Esophagus muscularis mucosa (tissue), 4 donors: ENCODE measurements at regions not wholly inside any gene's neighbourhood (a gene's known extent, or its start where the extent isn't known, plus 50 kb on each side); places are given as distances from the start of the nearest gene placed in this dataset.

Source experiments
- DNase-seq: peaks from one replicate; pipeline ENCODE4 v3.0.0-alpha.2; 2017; ENCODE audit errors: extremely low spot score
- H3K27ac ChIP-seq, 4 donors: fragments of 200-600 bp; sonication (generic); replicated peaks in 1 of 4; 1 replicate in 3 of 4; 2 replicates in 1 of 4; pipeline ENCODE4 v1.5.1; 2016 to 2019; ENCODE audit warnings: mild to moderate bottlenecking in 1 of 4
- H3K27me3 ChIP-seq, 4 donors: fragments of 200-600 bp; sonication (generic); one replicate each; pipeline versions ENCODE4 v1.5.1 to v1.6.0; 2016 to 2019
- H3K36me3 ChIP-seq, 4 donors: fragments of 200-600 bp; sonication (generic); one replicate each; pipeline ENCODE4 v1.5.1; 2016 to 2019
- H3K4me1 ChIP-seq, 4 donors: fragments of 200-600 bp; sonication (generic); one replicate each; pipeline ENCODE4 v1.5.1; 2016 to 2019
- H3K4me3 ChIP-seq, 4 donors: fragments of 200-600 bp; sonication (generic); 1 replicate in 2 of 4; 2 replicates in 2 of 4; pipeline ENCODE4 v1.5.1; 2016 to 2019; ENCODE audit warnings: mild to moderate bottlenecking in 4 of 4, moderate library complexity in 1 of 4
- H3K9me3 ChIP-seq, 4 donors: fragments of 200-600 bp; sonication (generic); 1 replicate in 3 of 4; 2 replicates in 1 of 4; pipeline ENCODE4 v1.5.1; 2016 to 2019
- CTCF ChIP-seq, 3 experiments: fragments of 200-600 bp in 2 of 3; fragments of 450-650 bp in 1 of 3; sonication (generic) in 2 of 3; IDR thresholded peaks; one replicate each; pipeline ENCODE4 v1.5.1; 2017 to 2019; ENCODE audit warnings: antibody characterized with exemption in 3 of 3, mild to moderate bottlenecking in 2 of 3, moderate library complexity in 1 of 3
- EP300 ChIP-seq: sonication (generic); formaldehyde crosslinking; IDR thresholded peaks from one replicate; pipeline ENCODE4 v1.6.1; 2017; ENCODE audit warnings: antibody characterized with exemption
- POLR2A ChIP-seq: fragments of 450-650 bp; IDR thresholded peaks from one replicate; pipeline ENCODE4 v1.6.1; 2017; ENCODE audit warnings: antibody characterized with exemption, moderate library complexity, mild to moderate bottlenecking, low read depth
- POLR2AphosphoS5 ChIP-seq, 2 donors: sonication (generic); formaldehyde crosslinking; IDR thresholded peaks; one replicate each; pipeline ENCODE4 v1.6.1; 2017; ENCODE audit warnings: antibody characterized with exemption in 2 of 2
- WGBS: methylation state at CpG from one replicate; pipeline ENCODE4 v1.1.5; 2018; 5-methylcytosine and 5-hydroxymethylcytosine counted together
- intact Hi-C: fragments of 100-400 bp; cut with DNase I; formaldehyde crosslinking; loops from one replicate; pipeline ENCODE4 v1.15.1; 2023

DNA sequence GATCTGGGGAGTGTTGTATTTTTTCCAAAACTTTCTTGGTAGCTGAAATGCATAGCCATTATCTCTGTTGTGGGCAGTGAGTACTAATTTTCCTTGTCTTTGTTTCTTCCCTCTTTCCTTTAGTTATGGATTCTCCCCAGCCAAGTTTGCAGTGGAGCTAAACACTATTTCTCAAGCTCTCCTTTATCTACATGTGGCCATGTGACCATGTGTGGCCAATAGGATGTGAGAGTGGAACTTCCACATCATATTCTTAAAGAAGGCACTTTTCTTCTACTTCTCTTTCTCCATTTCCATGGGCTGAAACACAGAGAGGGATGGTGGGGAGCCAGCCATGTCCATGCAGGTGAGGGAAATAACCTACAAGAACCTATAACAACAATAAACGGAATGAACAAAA, 230.8 kb downstream of the CTH start:
- 97% methylated on average over 1 of the region's 1 CpG for WGBS
- Histone ChIP-seq H3K36me3 (no peaks in the 10 kb centered on the region), H3K4me1 (no peaks in the 10 kb centered on the region), H3K27me3 (no peaks in the 10 kb centered on the region), H3K27ac (no peak overlapping the region), H3K9me3 (no peaks in the 10 kb centered on the region), H3K4me3 (no peak overlapping the region)
- no peak for TF ChIP-seq POLR2AphosphoS5 (IDR thresholded peaks at IDR 0.05)
- no peak for TF ChIP-seq CTCF (IDR thresholded peaks at IDR 0.05)
- TF ChIP-seq POLR2A = no peak
- no peak for TF ChIP-seq EP300
- no peak for DNase-seq
- intact Hi-C loops = no loop called here

DNA sequence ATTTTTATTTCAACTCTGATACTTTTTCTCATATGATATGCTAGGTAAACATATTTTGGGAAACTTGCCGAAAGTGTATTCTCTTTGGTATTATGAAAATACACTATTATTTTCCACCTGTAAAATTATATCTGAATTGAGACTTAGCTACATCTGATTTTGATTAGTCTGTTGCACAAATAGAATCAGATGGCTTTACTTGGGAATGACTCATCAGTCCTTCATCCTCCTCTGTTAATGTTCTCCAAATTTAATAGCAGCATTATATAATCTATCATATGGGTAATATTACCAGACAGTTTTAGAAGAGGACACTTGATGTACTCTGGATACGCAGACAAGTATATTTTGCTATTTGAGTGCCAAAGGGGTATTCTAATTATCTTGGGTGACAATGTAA, 245.3 kb downstream of the CTH start:
- TF ChIP-seq POLR2AphosphoS5 (IDR thresholded peaks at IDR 0.05) = no peak
- no peak for TF ChIP-seq CTCF (IDR thresholded peaks at IDR 0.05)
- no peak for TF ChIP-seq EP300
- TF ChIP-seq POLR2A = no peak
- H3K27ac ChIP-seq = no peak overlapping the region
- WGBS = 73% methylated on average over 2 of the region's 2 CpGs
- H3K4me3 ChIP-seq = no peak overlapping the region
- no peaks in the 10 kb centered on the region for H3K36me3 ChIP-seq
- H3K9me3 ChIP-seq = no peaks in the 10 kb centered on the region
- no peak for DNase-seq
- intact Hi-C loops = no loop called here
- H3K4me1 ChIP-seq = no peaks in the 10 kb centered on the region
- H3K27me3 ChIP-seq = no peaks in the 10 kb centered on the region

GRCh38 chr1:70659891-70660290, 248.8 kb downstream of the CTH start:
- intact Hi-C loops = no loop called here

DNA sequence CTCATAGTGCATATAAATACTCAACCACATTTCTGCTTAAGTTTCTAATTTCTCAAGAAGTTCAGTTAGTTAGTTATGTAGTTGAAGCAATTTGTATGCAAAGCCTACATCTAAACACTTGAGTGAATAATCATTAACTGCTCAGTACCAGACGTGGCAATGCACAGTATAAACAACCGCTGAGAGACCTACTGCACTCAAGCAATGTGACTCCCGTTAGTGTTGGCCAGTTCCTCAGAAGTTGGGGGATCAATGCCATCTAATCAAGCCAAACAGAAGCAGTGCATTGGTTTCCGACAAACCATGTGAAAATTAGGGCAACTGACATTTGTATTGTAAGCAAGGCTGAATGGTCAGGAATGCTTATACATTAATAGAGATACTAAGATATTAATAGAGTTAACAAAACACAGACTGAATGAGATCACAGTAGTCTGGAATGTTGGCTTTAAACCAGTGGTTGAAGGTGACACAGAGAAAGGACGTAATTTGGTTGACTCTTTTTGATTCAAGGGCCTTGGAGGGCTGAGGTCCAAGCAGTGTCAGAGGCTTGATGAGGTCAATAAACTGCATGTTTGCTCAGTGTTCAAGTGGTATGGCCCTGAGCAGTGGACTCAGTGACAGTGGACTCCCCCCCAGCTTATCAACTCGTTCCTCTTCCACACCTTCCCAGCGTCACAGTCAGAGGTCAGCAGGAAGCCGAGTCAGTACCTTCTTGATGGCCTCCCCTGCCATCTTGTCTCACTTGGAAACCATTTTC, 255.5 kb downstream of the CTH start:
- TF ChIP-seq CTCF (IDR thresholded peaks at IDR 0.05) (no peak), POLR2AphosphoS5 (IDR thresholded peaks at IDR 0.05) (no peak), EP300 (no peak), POLR2A (no peak)
- Histone ChIP-seq H3K9me3 (no peaks in the 10 kb centered on the region), H3K36me3 (no peaks in the 10 kb centered on the region), H3K27me3 (no peaks in the 10 kb centered on the region), H3K4me3 (no peak overlapping the region), H3K4me1 (peaks cover 0 to 15% (median 6%) of the 10 kb centered on the region in 4 donors), H3K27ac (no peak overlapping the region)
- intact Hi-C loops = no loop called here
- DNase-seq = no peak
- 67% methylated on average over 8 of the region's 8 CpGs for WGBS

More at GRCh38 chr1:70659891-70660290, 248.8 kb downstream of the CTH start:
- 85% methylated on average over 2 of the region's 2 CpGs for WGBS
- H3K27me3 ChIP-seq = no peaks in the 10 kb centered on the region
- no peak overlapping the region for H3K27ac ChIP-seq
- DNase-seq = no peak
- H3K4me3 ChIP-seq = no peak overlapping the region
- no peaks in the 10 kb centered on the region for H3K9me3 ChIP-seq
- no peaks in the 10 kb centered on the region for H3K4me1 ChIP-seq
- TF ChIP-seq POLR2AphosphoS5 (IDR thresholded peaks at IDR 0.05) = no peak
- no peak for TF ChIP-seq POLR2A
- no peak for TF ChIP-seq CTCF (IDR thresholded peaks at IDR 0.05)
- TF ChIP-seq EP300 = no peak
- no peaks in the 10 kb centered on the region for H3K36me3 ChIP-seq
